ENCODE measurements at regions not wholly inside any gene's neighbourhood (a gene's known extent, or its start where the extent isn't known, plus 50 kb on each side); places are given as distances from the start of the nearest gene placed in this dataset.

- Mint-ChIP-seq H3K4me3 (no peak overlapping the region), H3K36me3 (ENCODE audit: low read depth) (peaks cover 28% of the 10 kb centered on the region), H3K4me1 (ENCODE audit: low read depth) (peaks cover 96% of the 10 kb centered on the region), H3K27ac (peak overlapping the region; percentile 77), H3K9me3 (no peaks in the 10 kb centered on the region), H3K27me3 (ENCODE audit: insufficient read depth) (peaks cover 1% of the 10 kb centered on the region)
- DNase-seq, result peak; percentile 39
- TF ChIP-seq, protein P1, sequence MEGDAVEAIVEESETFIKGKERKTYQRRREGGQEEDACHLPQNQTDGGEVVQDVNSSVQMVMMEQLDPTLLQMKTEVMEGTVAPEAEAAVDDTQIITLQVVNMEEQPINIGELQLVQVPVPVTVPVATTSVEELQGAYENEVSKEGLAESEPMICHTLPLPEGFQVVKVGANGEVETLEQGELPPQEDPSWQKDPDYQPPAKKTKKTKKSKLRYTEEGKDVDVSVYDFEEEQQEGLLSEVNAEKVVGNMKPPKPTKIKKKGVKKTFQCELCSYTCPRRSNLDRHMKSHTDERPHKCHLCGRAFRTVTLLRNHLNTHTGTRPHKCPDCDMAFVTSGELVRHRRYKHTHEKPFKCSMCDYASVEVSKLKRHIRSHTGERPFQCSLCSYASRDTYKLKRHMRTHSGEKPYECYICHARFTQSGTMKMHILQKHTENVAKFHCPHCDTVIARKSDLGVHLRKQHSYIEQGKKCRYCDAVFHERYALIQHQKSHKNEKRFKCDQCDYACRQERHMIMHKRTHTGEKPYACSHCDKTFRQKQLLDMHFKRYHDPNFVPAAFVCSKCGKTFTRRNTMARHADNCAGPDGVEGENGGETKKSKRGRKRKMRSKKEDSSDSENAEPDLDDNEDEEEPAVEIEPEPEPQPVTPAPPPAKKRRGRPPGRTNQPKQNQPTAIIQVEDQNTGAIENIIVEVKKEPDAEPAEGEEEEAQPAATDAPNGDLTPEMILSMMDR (IDR thresholded peaks at IDR 0.05), result no peak
Observed at GRCh38 chr1:214993419-214993818, 89.1 kb upstream of the KCNK2 start.

DNA sequence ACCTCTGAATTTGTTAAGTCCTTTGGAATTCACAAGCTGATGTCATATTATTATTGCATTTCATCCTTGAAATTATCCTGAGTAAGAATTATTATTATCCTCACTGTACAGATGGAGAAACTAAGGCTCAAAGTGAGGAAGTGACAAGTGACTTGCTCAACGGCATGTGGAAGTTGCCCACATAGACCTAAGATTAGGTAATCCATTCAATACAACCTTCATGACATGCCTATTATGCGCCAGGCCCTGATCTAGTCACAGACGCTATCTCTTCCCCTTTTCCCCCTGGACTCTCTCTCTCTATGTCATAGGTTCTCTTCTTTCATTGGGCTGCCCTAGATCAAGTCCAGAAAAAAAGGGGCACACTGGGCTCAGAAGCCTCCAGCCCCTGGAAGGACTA, 84.9 kb upstream of the KCNK2 start:
- Mint-ChIP-seq H3K4me1 (ENCODE audit: low read depth) (peaks cover 84% of the 10 kb centered on the region), H3K27ac (no peak overlapping the region), H3K36me3 (ENCODE audit: low read depth) (peaks cover 6% of the 10 kb centered on the region), H3K27me3 (ENCODE audit: insufficient read depth) (peaks cover 1% of the 10 kb centered on the region; the same call in 1 of the 2 replicates), H3K9me3 (no peaks in the 10 kb centered on the region), H3K4me3 (no peak overlapping the region)
- TF ChIP-seq, protein P1 (IDR thresholded peaks at IDR 0.05), result no peak
- DNase-seq, result no peak

GRCh38 chr1:215001419-215002021, 81.0 kb upstream of the KCNK2 start:
- TF ChIP-seq, protein P1 (IDR thresholded peaks at IDR 0.05), result no peak
- Mint-ChIP-seq H3K27me3 (ENCODE audit: insufficient read depth) (peaks cover 1% of the 10 kb centered on the region), H3K4me3 (no peak overlapping the region), H3K36me3 (ENCODE audit: low read depth) (peaks cover 6% of the 10 kb centered on the region), H3K27ac (peak overlapping the region; percentile 66), H3K9me3 (no peaks in the 10 kb centered on the region), H3K4me1 (ENCODE audit: low read depth) (peaks cover 73% of the 10 kb centered on the region)
- no peak for DNase-seq

- Mint-ChIP-seq H3K4me1 (ENCODE audit: low read depth) (peaks cover 71% of the 10 kb centered on the region), H3K9me3 (no peaks in the 10 kb centered on the region), H3K27me3 (ENCODE audit: insufficient read depth) (peaks cover 1% of the 10 kb centered on the region), H3K4me3 (peak overlapping the region; percentile 61), H3K27ac (peak overlapping the region; percentile 90), H3K36me3 (ENCODE audit: low read depth) (peaks cover 6% of the 10 kb centered on the region)
- DNase-seq, result peak; percentile 95
- TF ChIP-seq, protein P1 (IDR thresholded peaks at IDR 0.05), result no peak
Observed at GRCh38 chr1:215002471-215002870, 80.1 kb upstream of the KCNK2 start.

GRCh38 chr1:215003686-215004085, 78.9 kb upstream of the KCNK2 start:
- Mint-ChIP-seq H3K9me3 (no peaks in the 10 kb centered on the region), H3K27ac (peak overlapping the region; percentile 90), H3K4me3 (peak overlapping the region; percentile 57; the same call in 1 of the 2 replicates), H3K4me1 (ENCODE audit: low read depth) (peaks cover 75% of the 10 kb centered on the region), H3K36me3 (ENCODE audit: low read depth) (no peaks in the 10 kb centered on the region; the same call in 1 of the 2 replicates), H3K27me3 (ENCODE audit: insufficient read depth) (peaks cover 1% of the 10 kb centered on the region)
- TF ChIP-seq, protein P1 (IDR thresholded peaks at IDR 0.05), result no peak
- DNase-seq, result no peak
